ENCODE measurements at regions not wholly inside any gene's neighbourhood (a gene's known extent, or its start where the extent isn't known, plus 50 kb on each side); places are given as distances from the start of the nearest gene placed in this dataset.

GRCh38 chr16:7088711-7089110 is 243.9 kb upstream of the RBFOX1 start:
- no peak for DNase-seq (ENCODE audit: low spot score in 2 of 2)
- TF ChIP-seq POLR2A (IDR thresholded peaks at IDR 0.05) (no peak), POLR2AphosphoS5 (IDR thresholded peaks at IDR 0.05) (no peak), CTCF (IDR thresholded peaks at IDR 0.05) (no peak)
- intact Hi-C loops (cut with DNase I; ENCODE audit: low total_unique reads): no loop called here

GRCh38 chr16:7086822-7087616 is 245.6 kb upstream of the RBFOX1 start:
- DNase-seq (ENCODE audit: low spot score in 2 of 2): no peak
- no peaks in the 10 kb centered on the region for H3K9me3 ChIP-seq
- H3K4me1 ChIP-seq: no peaks in the 10 kb centered on the region
- no peaks in the 10 kb centered on the region for H3K36me3 ChIP-seq
- H3K27me3 ChIP-seq: peaks cover 0 to 9% of the 10 kb centered on the region in 2 donors
- H3K27ac ChIP-seq: no peak overlapping the region
- H3K4me3 ChIP-seq: no peak overlapping the region
- intact Hi-C loops (cut with DNase I; ENCODE audit: low total_unique reads): no loop called here
- TF ChIP-seq POLR2A (IDR thresholded peaks at IDR 0.05) (no peak), CTCF (IDR thresholded peaks at IDR 0.05) (no peak), POLR2AphosphoS5 (IDR thresholded peaks at IDR 0.05) (no peak)

More at GRCh38 chr16:7088711-7089110, 243.9 kb upstream of the RBFOX1 start:
- no peak overlapping the region for H3K4me3 ChIP-seq
- peaks cover 0 to 9% of the 10 kb centered on the region in 2 donors for H3K27me3 ChIP-seq
- H3K27ac ChIP-seq: no peak overlapping the region
- H3K4me1 ChIP-seq: no peaks in the 10 kb centered on the region
- no peaks in the 10 kb centered on the region for H3K36me3 ChIP-seq
- H3K9me3 ChIP-seq: no peaks in the 10 kb centered on the region

GRCh38 chr16:7085776-7086175 is 246.9 kb upstream of the RBFOX1 start:
- Histone ChIP-seq H3K36me3 (no peaks in the 10 kb centered on the region), H3K4me3 (no peak overlapping the region), H3K4me1 (no peaks in the 10 kb centered on the region), H3K9me3 (no peaks in the 10 kb centered on the region), H3K27me3 (peaks cover 0 to 9% of the 10 kb centered on the region in 2 donors), H3K27ac (no peak overlapping the region)
- intact Hi-C loops (cut with DNase I; ENCODE audit: low total_unique reads): no loop called here
- no peak for DNase-seq (ENCODE audit: low spot score in 2 of 2)
- no peak for TF ChIP-seq POLR2A (IDR thresholded peaks at IDR 0.05)
- no peak for TF ChIP-seq POLR2AphosphoS5 (IDR thresholded peaks at IDR 0.05)
- no peak for TF ChIP-seq CTCF (IDR thresholded peaks at IDR 0.05)

- Histone ChIP-seq H3K4me3 (no peak overlapping the region), H3K9me3 (no peaks in the 10 kb centered on the region), H3K4me1 (no peaks in the 10 kb centered on the region), H3K36me3 (no peaks in the 10 kb centered on the region), H3K27me3 (peaks cover 0 to 4% of the 10 kb centered on the region in 2 donors), H3K27ac (no peak overlapping the region)
- intact Hi-C loops (cut with DNase I; ENCODE audit: low total_unique reads): no loop called here
- no peak for TF ChIP-seq POLR2AphosphoS5 (IDR thresholded peaks at IDR 0.05)
- no peak for TF ChIP-seq POLR2A (IDR thresholded peaks at IDR 0.05)
- no peak for TF ChIP-seq CTCF (IDR thresholded peaks at IDR 0.05)
- no peak for DNase-seq (ENCODE audit: low spot score in 2 of 2)
Measured at GRCh38 chr16:7083096-7083495, 249.5 kb upstream of the RBFOX1 start.

GRCh38 chr16:7077636-7078035 is 255.0 kb upstream of the RBFOX1 start:
- intact Hi-C loops (cut with DNase I; ENCODE audit: low total_unique reads): no loop called here

More at GRCh38 chr16:7077636-7078035, 255.0 kb upstream of the RBFOX1 start:
- no peak for DNase-seq (ENCODE audit: low spot score in 2 of 2)
- no peak for TF ChIP-seq POLR2A (IDR thresholded peaks at IDR 0.05)
- TF ChIP-seq CTCF (IDR thresholded peaks at IDR 0.05): no peak
- TF ChIP-seq POLR2AphosphoS5 (IDR thresholded peaks at IDR 0.05): no peak
- Histone ChIP-seq H3K4me3 (no peak overlapping the region), H3K27me3 (no peaks in the 10 kb centered on the region), H3K4me1 (no peaks in the 10 kb centered on the region), H3K9me3 (no peaks in the 10 kb centered on the region), H3K27ac (no peak overlapping the region), H3K36me3 (no peaks in the 10 kb centered on the region)

Data from breast epithelium (tissue), 4 donors.